T-helper 22 cell (primary cell): ENCODE measurements at regions not wholly inside any gene's neighbourhood (a gene's known extent, or its start where the extent isn't known, plus 50 kb on each side); places are given as distances from the start of the nearest gene placed in this dataset.

ENCODE experiments used
- DNase-seq: peaks from one replicate; pipeline ENCODE4 v3.0.0-alpha.2; 2020; ENCODE audit warnings: low read depth

DNA sequence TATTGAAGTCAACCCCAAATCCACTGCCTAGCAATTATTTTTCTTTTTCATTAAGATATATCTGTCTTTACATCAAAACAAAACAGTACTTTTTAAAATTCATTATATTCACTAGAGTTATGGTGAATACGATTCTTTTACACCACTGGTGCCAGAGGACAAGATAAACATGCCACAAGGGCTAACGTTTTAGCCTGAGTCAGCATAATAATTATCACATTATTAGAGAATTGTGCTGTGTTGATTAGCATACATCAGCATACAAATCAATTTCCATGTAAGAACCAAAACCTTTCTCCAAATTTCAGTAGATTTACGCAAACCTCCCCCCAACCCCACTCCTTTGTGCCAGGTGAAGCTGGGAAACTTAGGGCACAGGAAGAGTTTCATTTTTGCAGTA, 131.1 kb upstream of the TMEM106B start:
- DNase-seq: no peak

DNA sequence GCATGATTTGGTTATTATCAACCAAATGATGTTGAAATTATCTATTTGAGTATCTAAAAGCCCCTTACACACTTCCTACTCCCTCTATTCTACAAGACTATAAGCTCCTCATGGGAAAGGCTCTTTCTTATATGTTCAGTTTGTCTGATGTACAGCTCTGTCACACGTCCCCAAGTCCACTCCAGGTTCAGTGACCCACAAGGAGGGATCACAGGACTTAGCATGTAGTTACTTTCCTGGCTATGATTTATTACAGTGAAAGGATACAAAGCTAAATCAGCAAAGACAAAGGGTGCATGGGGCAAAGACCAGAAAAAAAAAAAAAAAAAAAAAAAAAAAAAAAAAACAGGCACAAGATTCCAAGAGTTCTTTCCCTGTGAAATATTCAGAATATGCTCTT, 125.6 kb upstream of the TMEM106B start:
- no peak for DNase-seq

DNA sequence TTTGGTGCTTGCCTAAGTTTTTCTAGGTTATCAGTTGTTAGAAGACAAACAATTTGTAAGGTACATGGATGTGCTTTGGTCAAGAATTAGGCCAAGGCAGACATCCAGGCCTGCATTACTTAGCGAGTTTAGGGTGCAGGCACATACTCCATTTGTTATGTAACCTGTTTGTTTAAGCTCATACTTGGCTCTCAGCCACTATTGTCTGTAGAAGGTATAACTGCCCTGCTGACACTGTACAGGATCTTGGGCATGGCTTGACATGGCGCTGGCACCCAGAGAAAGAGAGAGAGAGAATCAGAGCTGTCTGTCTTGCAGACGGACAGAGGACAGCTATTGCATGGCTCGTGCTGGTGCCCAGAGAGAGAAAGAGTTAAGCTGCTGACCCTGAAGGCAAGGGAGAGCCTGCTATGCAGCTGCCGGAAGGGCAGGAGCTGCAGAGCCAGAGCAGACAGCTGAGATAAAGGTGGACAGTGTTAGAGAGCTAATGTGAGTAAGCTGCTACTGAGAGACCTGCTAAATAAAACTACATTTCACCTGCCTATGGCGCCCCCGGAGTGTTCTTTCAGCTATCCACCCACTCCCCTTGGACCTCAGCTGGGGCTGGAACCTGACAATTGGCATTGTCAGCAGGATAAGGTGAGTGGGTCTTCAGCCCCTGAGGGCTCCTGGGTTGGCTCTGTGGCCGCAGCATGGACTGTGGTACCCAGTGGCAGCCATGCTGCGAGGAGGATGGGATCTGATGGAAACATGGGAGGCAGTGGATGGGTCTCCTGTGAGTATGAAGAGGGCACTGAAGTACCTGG, 120.9 kb upstream of the TMEM106B start:
- no peak for DNase-seq

DNA sequence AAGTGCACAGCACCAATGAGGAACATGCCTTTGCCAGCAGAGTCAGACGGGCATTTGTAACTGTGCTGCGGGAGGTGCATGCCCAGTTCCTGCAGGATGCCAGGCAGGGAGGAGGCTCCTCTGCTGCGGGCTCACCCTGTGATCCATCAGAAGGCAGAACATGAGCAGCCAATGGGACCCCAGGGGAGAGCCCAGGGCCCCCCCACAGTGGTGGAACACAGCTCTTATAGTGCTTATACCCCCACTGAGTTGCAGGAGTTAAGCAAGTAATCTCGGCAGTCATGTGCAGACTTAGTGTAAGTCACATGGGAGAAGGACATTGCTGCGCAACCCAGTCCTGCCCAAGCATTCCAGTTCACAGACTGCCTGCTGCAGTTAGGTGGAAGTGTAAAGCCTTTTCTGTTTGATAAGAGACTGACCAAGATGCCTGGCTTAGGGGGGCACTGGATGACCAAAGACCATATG, 120.3 kb upstream of the TMEM106B start:
- DNase-seq: no peak

DNA sequence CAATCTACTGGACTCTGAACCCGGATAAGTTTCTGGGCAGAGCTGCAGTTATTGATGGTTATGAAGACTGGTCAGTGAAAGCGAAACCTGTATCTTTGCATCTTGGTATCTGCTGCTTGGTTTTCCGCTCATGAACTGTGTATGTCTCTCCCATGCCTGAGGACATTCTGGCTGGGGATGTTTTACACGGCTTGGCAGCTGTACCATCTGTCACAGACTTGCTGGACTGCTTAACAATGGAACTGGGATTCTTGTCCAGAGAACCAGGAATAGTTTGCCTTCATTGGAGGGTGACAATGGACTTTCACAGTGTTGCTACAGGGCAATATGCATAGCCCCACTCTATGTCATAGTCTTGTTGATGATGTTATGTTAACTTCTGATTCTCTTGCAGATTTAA, 119.9 kb upstream of the TMEM106B start:
- no peak for DNase-seq

DNA sequence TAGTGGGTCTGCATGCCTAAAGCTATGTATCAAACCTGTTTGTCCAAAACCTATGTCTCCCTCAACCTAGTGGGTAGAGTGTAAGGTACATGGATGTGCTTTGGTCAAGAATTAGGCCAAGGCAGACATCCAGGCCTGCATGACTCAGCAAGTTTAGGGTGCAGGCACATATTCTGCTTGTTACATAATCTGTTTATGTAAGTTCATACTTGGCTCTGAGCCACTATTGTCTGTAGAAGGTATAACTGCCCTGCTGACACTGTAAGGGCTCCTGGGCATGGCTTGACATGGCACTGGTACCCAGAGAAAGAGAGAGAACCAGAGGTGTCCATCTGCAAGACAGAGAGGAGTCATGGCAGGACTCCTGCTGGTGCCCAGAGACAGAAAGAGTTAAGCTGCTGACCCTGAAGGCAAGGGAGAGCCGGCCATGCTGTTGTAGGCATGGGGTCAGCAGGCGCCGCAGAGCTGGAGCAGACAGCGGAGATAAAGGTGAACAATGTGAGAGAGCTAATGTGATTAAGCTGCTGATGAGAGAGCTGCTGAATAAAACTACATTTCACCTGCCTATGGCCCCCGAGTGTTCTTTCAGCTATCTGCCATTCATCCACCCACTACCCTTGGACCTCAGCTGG, 118.5 kb upstream of the TMEM106B start:
- no peak for DNase-seq

DNA sequence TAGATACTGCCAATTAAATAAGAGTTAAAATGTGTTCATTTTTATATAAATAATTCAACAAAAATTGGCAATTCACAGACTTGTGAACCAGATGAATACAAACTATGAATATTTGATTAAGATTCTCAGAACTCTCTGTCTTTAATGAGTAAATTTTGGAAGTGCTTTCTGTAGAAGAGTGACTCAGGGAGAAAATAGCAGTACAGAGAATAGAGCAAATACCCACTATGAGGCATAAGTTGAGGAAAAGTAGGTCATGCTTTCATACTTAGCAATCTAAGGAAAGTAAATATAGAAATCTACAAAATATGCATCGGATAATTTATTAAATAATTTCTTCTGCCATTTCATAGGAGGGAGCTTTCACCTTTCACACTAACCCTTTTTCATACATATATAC, 117.7 kb upstream of the TMEM106B start:
- DNase-seq: no peak

DNA sequence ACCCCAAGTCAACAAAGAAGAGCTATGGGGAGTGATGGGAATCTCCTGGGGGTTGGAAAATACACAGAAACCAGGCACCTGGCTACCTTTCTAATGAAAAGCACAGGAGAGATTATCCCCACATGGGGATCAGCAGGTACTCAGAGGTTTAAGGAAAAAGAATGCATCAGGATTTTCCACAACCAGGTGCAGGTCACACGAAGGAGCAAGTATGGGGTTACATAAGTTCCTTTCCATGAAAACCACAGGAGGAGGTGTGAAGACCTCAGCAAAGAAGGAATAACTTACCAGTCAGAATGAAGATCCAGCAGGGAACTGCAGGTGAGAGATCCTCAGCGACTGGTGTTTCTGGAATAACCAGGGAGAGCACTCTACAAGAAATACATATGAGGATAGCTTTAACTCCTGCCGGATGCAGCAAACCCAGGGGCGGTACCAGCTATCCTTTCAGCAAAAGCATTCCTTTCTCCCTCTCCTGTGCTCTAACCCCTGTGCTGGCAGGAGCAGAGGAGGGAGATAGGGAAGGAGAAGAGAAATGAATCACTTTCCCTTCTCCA, 116.7 kb upstream of the TMEM106B start:
- no peak for DNase-seq

DNA sequence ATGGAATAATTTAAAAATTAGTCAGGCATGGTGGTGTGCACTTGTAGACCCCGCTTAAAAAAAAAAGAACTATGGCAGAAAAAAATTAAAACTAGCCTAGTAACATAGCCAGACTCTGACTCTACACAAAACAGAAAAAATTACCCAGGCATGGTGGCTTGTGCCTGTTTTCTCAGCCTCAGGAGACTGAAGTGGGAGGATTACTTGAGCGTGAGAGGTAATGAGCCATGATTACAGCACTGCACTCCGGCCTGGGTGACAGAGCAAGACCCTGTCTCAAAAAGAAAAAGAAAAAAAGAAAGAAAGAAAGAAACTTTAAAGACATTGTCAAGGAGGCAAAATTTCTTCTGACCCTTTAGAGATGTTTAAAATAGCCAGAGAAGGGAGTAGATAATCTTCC, 109.0 kb upstream of the TMEM106B start:
- no peak for DNase-seq

DNA sequence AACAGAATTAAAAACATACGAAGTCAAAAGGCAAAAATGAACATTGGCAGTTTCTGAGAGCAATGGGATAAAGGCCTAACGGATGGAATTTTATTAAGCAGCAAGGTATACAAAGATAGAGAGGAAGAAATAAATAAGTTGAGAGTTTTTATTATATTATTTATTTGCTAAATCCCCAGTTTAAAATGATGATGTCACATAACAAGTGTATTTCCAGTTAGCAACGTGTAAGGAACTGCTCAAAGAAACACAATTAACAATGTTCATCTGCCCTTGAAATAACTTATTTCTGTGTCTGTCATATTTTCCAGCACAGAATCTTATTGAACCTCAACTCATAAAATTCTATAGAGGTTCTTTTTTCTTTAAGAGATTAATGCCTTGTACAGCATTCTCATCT, 108.6 kb upstream of the TMEM106B start:
- no peak for DNase-seq

DNA sequence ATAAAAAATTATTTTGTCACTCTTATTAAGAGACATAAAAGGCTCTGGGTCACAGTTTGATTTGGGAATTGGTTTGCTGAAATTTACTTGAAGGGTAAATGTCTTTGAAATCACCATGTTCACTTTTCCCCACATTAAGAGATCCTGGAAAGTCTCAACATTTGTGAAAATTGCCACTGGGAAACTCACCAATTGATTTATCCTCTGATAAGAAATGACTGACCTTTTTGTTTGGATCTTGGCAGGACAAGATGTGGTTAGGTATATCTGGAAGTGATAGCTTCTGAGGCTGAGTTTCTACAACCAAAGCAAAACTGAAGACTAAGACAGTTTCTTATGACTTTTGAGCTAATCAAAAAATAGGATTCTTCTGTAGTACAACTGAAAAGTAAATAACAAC, 107.1 kb upstream of the TMEM106B start:
- DNase-seq: no peak

DNA sequence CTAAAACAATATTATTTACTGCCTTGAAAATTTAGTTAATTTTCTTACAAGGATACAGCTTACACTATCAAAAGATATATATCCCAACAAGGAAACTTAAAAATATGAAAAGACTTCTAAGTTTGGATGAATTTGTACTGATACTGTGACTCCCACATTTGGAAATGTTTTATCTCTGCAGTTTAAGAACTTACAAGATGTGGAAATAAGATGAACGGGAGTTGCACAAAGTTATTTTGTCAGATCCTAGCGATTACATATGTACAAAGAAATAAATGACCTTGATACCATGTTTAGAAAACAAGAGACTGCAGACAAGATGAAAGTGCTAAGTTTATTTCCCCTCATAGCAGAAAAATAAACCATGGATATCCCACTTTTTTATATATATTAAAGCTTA, 103.7 kb upstream of the TMEM106B start:
- no peak for DNase-seq

DNA sequence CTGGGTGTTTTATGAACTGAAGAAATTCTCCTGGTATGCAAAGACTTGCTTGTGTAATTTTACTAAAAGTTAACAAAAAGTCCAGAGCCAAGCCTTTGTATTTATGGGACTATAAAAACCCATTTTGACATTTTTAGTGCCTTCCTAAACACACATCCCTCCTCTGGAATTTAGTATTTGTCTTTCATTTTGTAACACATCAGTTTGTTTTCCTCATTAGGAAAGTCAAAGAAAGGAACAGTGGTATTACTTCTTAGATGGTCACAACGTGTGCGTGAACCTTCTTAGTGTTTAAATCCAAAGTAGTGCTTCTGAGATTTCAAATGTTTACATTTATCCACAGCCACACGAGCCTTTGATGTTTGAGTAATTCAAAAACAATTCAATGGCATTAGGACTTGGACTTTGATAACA, 103.2 kb upstream of the TMEM106B start:
- no peak for DNase-seq

DNA sequence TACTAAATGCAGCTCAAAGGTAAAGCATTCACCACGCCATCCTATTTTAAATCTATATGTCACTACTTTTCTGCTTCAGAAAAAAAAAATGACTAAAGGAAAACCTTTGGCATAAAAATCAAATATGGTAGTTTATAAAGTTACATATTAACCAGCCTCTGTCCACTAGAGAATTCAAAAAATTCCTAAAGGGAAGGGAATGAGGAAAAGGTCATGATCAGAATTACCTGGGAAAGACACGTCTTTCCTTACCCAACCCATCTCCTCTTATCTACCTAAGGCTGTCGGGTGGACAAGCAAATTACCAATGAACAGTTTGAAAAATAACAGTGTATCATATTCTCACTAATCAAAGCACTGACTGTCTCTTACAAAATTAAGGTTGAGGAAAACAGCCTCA, 100.7 kb upstream of the TMEM106B start:
- DNase-seq: no peak

DNA sequence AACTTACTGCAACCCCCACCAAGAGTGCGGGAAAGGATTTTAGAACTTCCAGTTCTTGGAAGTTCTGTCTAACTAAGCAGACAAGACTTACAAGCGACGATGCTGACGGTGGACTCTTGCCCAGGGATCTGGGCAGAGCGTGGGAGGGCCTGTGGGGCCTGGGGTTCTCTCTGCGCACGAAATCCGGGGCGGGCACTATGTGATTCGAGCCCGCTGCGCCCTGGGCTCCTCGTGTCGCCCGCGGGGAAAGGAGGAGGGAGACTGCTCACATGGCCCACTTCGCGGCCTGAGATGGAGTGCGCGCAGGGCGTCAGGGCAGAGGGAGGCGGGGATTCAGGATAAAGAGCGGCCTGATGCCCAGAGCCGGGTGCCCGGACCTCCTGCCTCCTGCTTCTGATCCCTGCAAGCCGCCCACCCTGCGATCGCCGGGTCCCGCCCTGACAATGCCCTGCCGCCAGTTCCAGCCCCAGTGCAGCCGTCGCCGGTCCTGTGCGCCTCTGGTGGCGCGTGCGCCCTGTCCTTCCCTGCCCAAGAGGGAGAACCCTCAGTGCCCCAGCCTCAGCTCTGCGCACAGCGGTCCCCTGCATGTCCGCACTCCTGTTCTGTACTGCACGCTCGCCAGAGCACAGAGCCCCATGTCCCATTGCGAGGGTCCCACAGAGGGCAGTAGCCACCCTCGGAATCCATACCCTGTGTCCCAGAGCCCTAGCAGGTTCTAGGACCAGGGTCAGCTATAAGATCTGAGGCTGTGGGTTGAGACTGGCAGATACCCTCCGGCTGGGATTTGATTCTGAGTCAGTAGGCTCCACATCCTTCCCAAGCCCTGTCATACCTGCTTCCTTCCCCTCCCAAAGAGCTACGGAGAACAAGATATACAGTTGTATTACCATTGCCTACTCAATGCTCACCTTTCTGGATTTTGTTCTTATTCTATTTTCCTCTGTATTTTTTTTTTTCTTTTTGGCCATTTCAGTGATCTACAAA, 99.4 kb upstream of the TMEM106B start:
- DNase-seq: no peak

DNA sequence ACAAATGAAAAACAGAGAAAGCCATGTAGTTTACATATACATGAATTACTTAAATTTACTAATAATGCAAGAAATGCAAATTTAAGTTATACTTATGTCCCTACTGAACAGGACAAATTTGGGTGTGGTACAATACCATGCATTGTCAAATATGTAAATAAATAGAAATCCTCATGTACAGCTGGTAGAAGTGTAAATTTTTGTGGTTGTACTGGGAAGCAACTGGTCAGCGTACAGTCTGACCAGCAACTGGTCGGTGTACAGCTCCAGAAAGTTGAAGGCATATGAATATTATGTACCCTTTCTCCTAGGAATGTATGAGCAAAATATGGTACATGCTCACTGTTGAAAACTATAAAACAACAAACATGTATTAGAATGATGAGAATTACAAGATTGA, 93.9 kb upstream of the TMEM106B start:
- no peak for DNase-seq

DNA sequence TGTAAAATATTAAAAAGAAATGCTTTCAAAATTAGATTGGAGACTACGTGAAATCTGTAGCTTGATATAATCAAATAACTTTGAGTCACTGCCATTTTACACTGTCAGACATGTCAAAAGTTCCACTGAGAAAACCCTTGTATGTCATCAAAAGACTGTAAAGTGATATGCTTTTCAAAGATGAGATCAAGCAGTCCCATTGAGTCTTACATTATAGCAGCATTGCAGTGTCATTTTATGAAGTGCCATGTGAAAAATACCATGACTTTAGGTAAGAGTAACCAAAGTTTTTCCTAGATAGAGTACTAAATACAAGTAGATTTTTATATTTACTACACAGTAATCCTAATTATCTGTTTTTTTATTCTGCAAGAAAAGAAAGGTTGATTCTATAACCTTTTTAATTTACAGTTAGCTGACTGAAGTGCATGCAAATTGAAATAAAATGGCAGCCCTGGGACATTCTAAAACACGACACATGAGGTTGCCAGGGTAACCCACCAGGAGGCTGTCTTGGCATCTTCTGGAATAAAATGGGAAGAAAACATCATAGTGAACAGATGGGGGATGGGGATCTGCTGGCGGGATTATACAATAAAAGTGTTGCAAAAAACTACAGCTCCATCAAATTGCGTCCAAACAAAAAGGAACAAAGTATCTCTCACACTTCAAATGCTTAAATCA, 91.3 kb upstream of the TMEM106B start:
- DNase-seq: no peak

DNA sequence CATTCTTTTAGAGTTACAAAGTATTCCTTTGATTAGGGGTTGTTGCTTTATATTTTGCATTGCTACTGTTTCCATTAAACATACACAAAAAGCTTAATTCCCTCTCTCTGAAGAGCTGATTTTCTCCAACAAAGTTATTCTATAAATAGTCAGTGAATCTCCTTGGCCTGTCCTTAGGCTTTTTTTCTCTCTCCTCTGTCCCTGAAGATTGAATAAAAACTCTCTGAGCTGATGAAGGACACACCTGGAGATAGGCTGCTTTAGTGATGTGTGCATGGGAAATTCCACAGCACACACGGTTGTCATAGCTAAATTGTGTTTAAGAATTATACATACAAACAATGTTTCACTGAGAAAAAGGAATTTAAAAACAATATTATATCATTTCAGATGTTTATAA, 90.5 kb upstream of the TMEM106B start:
- no peak for DNase-seq

DNA sequence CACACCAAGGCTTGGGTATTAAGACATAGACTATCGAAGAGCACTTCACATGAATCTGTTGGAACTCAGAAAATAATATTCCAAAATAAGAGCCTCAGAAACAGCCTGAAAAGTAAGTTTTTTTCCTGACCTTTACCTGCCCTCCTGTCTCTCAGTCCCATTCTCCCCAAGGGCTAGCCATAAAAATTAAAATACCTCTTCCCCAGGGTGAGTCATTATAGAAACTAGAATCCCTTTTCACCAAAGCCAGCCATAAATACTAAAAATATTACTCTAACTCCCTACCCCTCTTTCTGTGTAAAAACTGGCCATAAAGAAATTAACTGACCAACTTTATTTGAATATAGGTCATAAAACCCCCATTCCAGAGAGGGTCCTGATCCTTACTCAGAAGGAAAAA, 87.9 kb upstream of the TMEM106B start:
- DNase-seq: no peak

DNA sequence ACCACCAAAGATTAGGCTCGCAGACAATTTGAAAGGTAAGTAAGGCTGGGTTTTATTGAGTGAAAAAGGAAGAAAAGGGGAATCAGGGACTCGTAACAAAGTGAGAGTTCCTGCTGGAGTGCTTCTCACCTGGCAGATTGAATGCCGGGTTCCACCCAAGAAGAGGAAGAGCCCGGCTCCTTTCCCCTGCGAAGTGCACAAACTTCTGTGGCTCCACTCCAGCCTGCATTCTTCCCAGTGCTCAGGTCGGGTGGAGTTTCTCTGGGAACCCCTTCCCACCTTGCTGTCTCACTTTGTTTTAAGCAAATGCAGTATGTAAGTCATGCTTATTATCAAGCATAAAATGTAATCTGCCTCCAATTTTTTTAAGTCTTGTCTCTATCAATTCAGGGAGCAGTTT, 87.1 kb upstream of the TMEM106B start:
- DNase-seq: no peak

DNA sequence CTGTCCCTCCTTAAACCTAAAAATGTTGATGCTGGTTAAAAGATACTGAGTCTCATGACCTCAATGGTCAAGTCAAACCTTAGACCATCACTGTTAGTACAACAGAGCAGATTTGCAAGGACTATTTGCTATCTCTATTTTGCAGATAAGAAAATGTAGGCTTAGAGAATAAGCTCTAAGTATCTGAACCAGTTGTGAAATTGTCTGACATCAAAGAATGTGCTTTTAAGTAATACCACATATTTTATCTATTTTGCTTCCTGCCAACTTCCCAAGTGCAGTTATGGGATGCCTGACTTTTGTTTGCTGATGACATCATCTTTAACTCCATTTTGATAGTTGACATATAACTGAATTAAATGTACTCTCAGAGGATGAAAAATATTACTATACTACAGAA, 83.6 kb upstream of the TMEM106B start:
- no peak for DNase-seq

DNA sequence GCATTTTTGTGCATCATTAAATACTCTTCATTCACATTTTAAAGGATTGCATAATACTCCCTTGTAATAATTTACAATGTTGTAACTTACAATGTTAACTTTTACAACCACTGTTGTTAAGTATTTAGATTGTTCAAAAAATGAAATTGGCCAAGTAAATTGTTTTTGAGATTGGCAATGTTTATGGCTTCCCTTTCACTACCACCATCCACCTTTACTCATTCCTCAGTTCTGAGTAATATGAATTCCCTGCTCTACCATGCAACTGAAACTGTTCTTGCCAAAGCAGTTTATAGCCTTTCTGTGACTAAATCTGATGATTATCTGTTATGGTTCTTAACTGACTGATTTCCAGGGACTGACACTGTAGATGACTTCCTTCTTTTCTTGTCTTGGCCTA, 80.5 kb upstream of the TMEM106B start:
- DNase-seq: no peak
